Left renal pelvis (tissue), 4 donors: ENCODE measurements at regions not wholly inside any gene's neighbourhood (a gene's known extent, or its start where the extent isn't known, plus 50 kb on each side); places are given as distances from the start of the nearest gene placed in this dataset.
"Not testable (repeated sequence)": the region's sequence is repeated elsewhere in the genome, so short reads cannot be mapped to it uniquely, and the experiment has no call there.

ENCODE experiments used
- DNase-seq, 4 donors: peaks; one replicate each; pipeline ENCODE4 v3.0.0-alpha.2; 2013; ENCODE audit warnings: low read depth in 4 of 4, low spot score in 3 of 4

DNA sequence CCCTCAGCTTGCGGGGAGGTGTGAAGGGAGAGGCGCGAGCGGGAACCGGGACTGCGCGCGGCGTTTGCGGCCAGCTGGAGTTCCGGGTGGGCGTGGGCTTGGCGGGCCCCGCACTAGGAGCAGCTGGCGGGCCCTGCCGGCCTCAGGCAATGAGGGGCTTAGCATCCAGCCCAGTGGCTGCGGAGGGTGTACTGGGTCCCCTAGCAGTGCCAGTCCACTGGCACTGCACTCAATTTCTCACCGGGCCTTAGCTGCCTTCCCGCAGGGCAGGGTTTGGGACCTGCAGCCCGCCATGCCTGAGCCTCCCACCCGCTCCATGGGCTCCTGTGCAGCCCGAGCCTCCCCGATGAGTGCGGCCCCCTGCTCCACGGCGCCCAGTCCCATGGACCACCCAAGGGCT lies 163.5 kb upstream of the PTCH1 start:
- DNase-seq: not testable (repeated sequence)

DNA sequence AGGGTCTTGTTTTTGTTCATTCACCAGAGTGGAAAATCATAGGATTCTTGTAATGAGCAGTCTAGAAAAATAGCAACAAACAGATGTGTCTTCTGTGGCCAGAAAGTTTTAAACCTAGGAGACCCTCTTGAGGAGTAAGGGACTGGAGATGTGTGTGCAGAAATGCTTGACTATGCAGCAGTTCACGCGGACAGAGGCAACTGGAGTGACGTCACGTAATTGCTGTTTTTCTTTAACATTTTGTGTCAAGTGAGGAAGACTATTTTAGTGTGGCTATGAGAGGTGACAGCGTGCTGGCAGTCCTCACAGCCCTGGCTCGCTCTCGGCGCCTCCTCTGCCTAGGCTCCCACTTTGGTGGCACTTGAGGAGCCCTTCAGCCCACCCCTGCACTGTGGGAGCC lies 163.1 kb upstream of the PTCH1 start:
- no peak for DNase-seq

DNA sequence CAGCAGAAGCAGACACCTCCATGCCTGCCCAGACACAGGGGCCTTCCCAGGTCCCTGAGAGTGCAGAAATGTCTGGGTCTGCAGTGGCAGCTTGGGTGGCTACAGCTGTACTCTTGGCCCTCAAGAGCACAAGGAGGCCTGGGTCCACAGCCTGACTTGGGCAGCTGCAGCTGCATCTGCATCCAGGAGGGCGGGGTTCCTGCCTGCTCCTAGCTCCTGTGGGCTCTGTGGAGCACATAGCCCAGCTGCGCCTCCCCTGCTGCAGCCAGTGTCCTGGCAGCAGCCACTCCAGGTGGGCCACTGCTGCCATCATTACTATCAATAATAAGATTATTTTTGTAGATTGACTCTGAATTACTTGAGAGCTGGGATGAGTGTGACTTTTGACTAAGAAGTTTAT lies 162.0 kb upstream of the PTCH1 start:
- DNase-seq: no peak

DNA sequence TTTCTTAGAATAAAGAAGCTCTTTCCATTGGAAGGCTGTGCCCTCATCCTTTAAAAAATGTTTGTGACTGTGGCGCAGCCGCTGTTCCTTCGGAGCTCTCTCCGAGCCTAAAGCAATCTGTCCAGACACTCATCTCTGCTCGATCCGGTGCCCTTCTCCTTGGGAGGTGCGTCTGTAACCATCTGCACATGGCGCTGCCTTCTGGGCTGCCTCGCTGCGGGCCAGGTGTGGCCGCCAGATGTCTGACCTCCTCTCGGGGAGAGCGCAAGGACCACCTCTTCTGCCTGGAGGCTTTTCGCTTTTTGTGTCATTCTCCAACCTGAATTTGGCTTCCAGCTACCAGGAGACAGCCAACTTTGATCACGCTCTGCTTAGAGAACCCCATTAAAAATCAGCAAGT lies 153.4 kb upstream of the PTCH1 start:
- DNase-seq: no peak

DNA sequence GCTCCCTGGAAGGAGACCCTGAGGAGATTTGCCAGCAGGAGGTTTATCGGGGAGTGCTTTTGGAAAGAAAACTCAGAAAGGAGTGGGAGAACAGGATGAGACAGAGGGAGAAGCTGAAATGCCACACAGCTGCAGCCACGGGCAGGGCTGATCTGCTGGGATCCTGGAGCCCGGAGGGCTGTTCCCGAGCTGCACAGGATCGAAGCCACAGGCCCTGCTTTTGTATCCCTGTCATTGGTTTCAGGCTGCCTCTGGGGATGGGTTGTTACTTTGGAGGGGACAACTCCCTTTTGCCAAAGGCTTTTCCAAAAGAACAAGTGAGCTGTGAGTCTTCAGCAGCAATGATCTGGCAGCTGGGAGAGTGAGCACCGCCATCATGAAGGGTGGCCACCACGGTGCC lies 152.5 kb upstream of the PTCH1 start:
- no peak for DNase-seq

GRCh38 chr9:95667789-95668188 lies 151.0 kb upstream of the PTCH1 start:
- no peak for DNase-seq

- DNase-seq: no peak
Measured at GRCh38 chr9:95666785-95667155, 150.0 kb upstream of the PTCH1 start.

DNA sequence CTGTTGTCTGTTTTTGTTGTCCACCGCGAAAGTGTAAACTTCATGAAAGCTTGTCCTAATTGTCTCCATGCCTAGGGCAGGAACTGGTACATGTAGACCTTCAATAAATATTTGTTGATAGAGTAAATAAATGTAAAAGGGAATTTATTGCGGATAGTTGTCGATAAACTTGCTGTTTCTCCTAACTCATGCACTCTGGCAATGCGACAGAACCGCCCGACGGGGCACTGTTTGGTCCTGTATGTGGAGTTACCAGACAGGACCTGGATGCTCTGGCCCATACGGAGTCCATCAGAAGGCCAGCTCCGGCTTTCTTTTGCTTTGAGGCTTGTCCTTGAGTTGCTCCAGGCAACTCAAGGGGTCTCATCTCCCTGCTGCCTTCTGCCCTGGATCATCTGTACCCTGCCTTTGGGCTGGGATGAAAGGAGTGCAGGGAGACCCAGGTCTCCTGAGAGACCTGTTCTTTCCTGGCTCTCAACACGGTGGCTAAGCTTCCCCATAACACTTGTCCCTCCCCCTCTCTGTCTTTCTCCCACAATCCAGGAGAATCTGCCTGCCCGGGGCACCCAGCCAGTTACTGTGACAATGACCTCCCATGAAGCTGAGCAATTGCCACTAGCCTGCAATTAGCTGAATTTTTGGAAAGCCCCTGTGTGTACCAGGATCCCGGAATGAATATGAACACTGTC lies 149.5 kb upstream of the PTCH1 start:
- no peak for DNase-seq

DNA sequence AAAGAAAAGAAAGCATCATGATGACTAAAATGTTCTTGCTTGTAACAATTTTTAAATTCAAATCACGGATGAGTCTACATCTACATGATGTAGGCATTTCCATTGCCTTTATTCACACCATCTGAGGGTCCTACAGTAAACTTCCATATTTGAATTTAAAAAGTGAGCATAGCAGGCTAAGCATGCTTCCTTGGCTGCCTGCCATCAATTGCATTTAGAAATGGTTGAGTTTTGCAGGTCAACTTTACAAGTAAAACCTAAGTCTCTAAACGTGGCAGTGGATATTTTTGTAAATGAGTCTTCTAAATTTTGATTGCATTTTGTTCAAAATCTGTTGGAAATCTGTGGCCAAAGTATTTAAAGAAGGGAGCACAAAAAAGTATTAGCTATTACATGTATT lies 136.5 kb upstream of the PTCH1 start:
- DNase-seq: no peak

DNA sequence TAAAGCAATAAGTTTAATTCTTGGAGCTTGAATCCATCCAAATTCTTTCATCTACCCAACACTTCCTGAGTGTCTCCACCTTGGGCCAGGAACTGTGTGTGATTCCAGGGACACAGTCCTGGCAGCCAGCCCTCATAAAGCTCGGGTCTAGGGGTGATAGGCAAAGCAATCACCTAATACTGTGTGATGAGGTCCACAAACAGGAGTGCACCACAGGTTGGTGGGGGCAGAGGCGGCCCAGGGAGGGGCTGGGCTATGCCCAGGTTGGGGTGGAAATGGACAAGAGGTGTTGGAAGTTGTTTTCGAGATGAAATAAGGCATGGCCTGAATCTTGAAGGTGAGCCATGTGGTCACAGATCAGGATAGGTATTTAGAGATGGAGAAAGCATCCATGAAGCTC lies 133.9 kb upstream of the PTCH1 start:
- DNase-seq: no peak

- DNase-seq: no peak
Measured at GRCh38 chr9:95649801-95650213, 133.0 kb upstream of the PTCH1 start.

DNA sequence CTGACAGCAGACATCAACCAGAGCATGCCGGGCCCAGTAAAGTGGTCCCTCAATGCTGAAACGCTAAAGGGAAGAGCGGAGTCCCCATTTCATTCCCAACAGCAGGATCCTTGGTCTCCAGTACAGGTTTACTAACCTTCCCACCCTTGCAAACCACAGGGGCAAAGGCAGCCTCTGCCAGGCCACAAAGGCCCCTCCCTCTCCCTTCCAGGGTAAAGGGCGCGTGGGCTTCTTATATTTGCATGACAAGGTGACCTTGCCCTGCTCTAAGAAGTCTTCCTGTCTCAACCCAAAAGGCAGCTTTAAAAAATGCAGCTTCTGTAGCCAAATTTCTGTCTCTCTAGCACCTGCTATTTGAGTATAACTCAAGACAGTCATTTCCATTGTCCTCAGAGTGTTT lies 131.5 kb upstream of the PTCH1 start:
- DNase-seq: no peak

DNA sequence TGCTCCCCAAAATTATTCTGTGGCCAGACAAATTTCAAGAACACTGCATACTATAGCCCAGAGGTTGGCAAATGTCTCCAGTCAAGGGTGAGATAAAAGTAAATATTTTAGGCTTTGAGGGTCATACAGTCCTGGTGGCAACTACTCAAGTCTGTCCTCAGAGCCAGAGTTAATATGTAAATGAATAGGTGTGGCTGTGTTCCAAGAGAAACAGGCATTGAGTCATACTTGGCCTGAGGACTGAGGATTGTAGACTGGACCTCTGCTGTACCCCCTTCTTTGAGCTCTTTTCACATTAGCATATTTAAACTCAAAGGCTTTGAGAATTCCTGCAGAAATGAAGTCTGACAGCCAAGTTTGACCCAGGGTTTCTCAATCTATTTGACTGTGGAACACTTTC lies 129.2 kb upstream of the PTCH1 start:
- no peak for DNase-seq

DNA sequence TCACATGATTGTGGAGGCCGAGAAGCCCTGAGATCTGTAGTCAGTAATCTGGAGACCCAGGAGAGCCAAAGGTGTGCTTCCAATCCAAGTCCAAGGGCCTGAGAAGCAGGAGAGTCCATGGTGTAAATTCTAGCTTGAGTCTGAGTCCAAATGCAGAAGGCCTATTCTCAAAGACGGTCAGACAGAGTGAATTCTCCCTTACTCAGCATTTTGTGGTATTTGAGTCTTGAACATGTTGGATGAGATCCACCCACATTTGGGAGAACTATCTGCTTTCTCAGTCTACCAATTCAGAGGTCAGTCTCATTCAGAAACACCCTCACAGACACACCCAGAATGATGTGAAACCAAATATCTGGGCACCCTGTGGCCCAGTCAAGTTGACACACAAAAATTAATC lies 128.8 kb upstream of the PTCH1 start:
- DNase-seq: no peak

- DNase-seq: no peak
Measured at GRCh38 chr9:95644377-95644776, 127.6 kb upstream of the PTCH1 start.

DNA sequence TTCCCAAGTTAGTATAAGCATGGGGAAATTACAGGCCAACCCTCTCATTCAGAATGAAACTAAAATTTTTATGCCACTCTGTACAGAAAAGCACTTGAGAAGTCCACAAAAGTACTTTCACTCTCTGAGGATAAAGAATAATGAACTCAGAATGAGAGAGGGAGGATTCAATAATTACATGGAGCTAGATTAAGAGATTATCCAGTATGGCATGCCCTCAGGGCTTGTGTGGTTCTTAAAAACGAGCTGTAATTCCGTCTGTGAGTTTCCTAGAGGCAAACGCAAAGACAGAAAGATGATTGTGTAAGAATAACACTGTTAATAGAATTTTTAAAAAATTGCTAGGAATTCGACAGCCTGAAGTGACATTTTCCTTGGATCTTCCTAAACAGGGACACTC lies 126.8 kb upstream of the PTCH1 start:
- no peak for DNase-seq

GRCh38 chr9:95642189-95642588 lies 125.4 kb upstream of the PTCH1 start:
- DNase-seq: no peak

DNA sequence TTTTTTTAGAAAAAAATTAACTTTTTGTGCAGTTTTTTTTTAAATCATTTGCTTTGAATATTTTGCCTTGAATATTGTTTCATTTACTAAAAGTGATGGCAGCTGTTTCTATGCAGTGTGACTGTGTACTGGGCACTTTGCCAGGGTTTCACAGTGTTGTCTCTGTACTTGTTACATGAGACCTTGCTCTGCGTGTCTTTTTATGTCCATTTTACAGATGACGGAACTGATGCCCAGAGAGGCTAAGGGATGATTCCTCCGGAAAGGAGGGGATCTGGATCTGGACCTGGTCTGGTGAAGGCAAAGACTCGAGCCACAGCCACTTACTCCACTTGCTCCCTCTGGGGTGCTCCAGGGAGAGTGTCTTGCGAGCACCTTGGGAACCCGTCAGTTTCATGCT lies 124.8 kb upstream of the PTCH1 start:
- DNase-seq: no peak

GRCh38 chr9:95640336-95640735 lies 123.6 kb upstream of the PTCH1 start:
- DNase-seq: no peak

DNA sequence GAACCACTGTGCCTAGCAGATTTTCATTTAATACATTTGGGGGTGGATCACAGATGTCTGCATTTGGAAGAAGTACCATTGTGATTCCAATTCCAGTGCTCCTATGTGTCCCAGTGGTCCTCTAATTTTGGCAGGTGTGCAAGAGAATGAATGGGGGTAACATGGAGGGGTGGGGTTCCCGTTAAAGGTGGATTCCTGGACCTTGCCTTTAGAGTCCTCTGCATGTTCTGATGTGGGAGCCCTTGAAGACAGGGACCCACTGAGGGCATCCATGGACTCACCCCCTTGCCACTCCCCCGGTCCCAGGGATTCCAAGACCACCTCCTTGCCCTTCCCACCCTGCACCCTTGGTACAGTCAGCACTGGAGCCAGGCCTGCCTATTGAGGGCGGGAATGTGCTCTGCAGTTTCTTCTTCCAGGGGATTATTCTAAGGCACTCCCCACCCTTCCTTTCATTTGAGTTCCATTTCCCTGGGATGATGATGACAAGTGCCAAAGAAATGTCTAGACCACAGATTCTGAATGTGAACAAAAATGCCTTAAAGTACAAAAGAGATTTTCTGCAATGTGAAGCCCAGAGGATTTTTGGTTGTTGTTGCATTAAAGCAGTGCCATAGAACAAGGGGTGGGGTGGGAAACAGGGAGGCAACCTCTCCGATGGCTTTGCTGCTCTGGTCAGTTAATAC lies 119.4 kb upstream of the PTCH1 start:
- DNase-seq: no peak

DNA sequence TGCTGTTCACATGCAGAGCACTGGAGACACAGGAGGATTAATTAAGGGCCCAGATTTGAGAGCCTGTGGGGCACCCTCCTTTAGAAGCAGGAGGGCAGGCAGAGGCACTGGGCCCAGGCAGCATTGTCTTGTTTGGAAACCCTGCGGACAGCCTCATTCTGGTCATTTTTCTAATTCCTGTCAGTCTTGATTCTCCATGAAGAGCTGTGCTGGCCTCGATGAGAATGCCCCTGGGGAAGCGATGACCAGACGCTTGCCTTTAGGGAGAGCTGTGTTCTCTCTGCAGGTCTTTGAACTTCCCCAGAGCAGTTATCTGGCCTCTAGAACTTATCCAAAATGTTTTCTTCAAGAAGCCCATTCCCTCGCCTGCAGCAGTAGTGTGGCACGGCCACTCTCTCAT lies 117.8 kb upstream of the PTCH1 start:
- DNase-seq: no peak

DNA sequence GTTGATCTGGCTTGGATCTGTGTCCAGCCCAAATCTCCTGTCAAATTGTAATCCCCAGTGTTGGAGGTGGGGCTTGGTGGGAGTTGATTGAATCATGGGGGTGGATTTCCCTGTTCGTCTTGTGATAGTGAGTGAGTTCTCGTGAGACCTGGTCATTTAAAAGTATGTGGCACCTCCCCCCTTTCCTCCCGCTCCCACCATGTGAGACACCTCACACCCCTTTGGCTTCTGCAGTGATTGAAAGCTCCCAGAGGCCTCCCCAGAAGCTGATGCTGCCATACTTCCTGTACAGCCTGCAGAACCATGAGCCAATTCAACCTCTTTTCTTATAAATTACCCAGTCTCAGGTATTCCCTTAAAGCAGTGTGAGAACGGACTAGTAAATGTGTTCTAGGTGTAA lies 117.3 kb upstream of the PTCH1 start:
- DNase-seq: no peak

DNA sequence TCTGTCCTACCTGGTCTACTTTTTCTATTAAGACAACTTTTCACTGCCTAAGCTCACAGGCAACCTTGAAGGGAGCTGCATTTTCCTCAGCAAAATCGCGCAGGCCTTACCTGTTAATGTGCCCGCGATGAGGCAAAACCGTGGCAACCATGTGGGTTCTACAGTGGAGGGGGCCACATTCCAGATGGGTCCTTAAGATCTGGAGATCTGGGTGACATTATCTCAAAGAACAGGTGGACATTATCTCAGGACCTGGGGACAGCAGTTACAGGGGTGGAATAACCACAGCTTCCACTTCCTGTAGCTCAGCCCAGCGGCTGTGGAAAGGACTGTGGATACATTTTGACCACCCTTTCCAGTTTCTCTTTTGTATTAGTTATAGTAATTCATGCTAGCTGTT lies 112.8 kb upstream of the PTCH1 start:
- DNase-seq: no peak
